ENCODE measurements at regions not wholly inside any gene's neighbourhood (a gene's known extent, or its start where the extent isn't known, plus 50 kb on each side); places are given as distances from the start of the nearest gene placed in this dataset.

DNA sequence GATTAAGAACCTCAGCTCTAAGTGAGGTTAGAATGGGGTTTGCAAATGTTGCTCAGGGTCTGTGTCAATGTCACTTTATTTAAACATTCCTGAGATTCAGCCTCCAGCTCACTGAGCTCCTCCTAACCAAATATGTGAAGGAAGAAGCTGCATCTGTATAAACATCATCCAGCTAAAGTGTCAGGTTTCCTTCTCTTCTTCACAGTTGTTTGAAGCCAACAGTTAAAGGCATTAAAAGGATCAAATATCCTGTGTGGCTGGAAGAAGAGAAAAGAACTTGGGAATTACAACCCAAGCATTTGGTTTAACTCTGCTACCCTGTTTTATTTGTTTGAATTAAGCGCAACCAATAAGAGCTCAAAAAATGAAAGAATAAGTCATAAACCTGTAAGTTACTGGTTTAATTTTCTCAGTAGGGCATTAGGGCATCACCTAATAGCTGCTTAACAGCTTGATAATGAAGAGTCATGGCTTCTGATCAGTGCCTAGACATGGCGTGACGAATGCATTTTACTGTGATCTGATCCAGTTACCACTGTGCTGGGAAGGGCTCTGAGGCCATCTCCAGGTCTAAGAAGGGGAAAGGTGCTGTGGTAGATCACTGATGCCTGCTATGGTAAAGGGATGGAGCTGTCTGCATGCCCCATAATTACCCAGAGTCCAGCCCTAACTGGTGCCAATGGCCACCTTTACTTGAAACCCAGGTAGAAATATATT lies 165.7 kb upstream of the TSC22D2 start:
- no peaks in the 10 kb centered on the region for H3K4me1 ChIP-seq (ENCODE audit: control insufficient read depth, low read depth, low read length)
- H3K23ac ChIP-seq (ENCODE audit: low read length): no peak overlapping the region
- H3K79me2 ChIP-seq (ENCODE audit: control insufficient read depth, insufficient read depth, low read length): no peaks in the 10 kb centered on the region
- WGBS (ENCODE audit: extremely low coverage, insufficient coverage, low lambda C conversion rate): no CpG with 5 or more reads among the region's 3 CpGs
- H2AK5ac ChIP-seq (ENCODE audit: low read length): no peak overlapping the region
- H3K27ac ChIP-seq (ENCODE audit: low read depth, low read length): no peak overlapping the region
- H3K36me3 ChIP-seq (ENCODE audit: control insufficient read depth, insufficient read depth, low read length): no peaks in the 10 kb centered on the region
- H3K4me2 ChIP-seq (ENCODE audit: low read length): no peak overlapping the region
- no peak overlapping the region for H2BK120ac ChIP-seq (ENCODE audit: low read depth, low read length)
- H3K4me3 ChIP-seq (ENCODE audit: low read length): no peak overlapping the region
- H3K79me1 ChIP-seq (ENCODE audit: low read length): no peaks in the 10 kb centered on the region
- no peak overlapping the region for H3K56ac ChIP-seq (ENCODE audit: low read length)
- no peak overlapping the region for H2BK15ac ChIP-seq (replicated peaks; ENCODE audit: low read depth)
- no peak overlapping the region for H2BK5ac ChIP-seq (ENCODE audit: low read length)
- no peak overlapping the region for H3K4ac ChIP-seq (ENCODE audit: low read depth, low read length)
- peak; percentile 67 for DNase-seq
- no peak overlapping the region for H3K9ac ChIP-seq (ENCODE audit: low read length)
- no peak overlapping the region for H4K8ac ChIP-seq (ENCODE audit: low read depth, low read length)
- no peak overlapping the region for H3K18ac ChIP-seq (ENCODE audit: low read length)
- H3K27me3 ChIP-seq (ENCODE audit: insufficient read depth, low read length, poor library complexity): no peaks in the 10 kb centered on the region
- H4K5ac ChIP-seq (ENCODE audit: low read length): no peak overlapping the region

DNA sequence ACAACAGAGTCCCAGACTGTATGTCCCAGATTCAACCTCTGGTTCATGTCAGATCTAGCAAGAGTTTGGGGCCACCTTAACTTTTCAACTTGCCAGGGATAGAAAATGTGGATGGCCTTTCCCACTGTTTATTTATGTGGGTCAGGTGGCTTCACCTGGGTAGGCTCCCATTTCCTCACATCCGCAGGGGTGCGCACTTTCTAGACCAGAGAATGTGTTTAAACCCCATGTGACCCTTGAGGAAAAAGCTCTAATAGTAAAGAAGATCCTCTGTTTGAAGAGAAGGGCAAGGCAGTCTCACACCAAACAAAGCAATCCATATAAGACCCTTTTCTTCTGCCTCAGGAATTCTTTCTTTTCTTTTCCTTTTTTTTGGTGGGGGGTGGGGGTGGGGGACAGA lies 167.2 kb upstream of the TSC22D2 start:
- Histone ChIP-seq H3K79me2 (ENCODE audit: control insufficient read depth, insufficient read depth, low read length) (no peaks in the 10 kb centered on the region), H3K4me3 (ENCODE audit: low read length) (no peak overlapping the region), H3K9ac (ENCODE audit: low read length) (no peak overlapping the region), H3K36me3 (ENCODE audit: control insufficient read depth, insufficient read depth, low read length) (no peaks in the 10 kb centered on the region), H3K4ac (ENCODE audit: low read depth, low read length) (no peak overlapping the region), H3K4me1 (ENCODE audit: control insufficient read depth, low read depth, low read length) (no peaks in the 10 kb centered on the region), H3K4me2 (ENCODE audit: low read length) (no peak overlapping the region), H2BK5ac (ENCODE audit: low read length) (no peak overlapping the region), H3K79me1 (ENCODE audit: low read length) (no peaks in the 10 kb centered on the region), H2AK5ac (ENCODE audit: low read length) (no peak overlapping the region), H3K23ac (ENCODE audit: low read length) (no peak overlapping the region), H3K27me3 (ENCODE audit: insufficient read depth, low read length, poor library complexity) (no peaks in the 10 kb centered on the region), H3K18ac (ENCODE audit: low read length) (peak overlapping the region; percentile 40), H4K8ac (ENCODE audit: low read depth, low read length) (no peak overlapping the region), H2BK15ac (replicated peaks; ENCODE audit: low read depth) (no peak overlapping the region), H3K27ac (ENCODE audit: low read depth, low read length) (no peak overlapping the region), H4K5ac (ENCODE audit: low read length) (no peak overlapping the region), H2BK120ac (ENCODE audit: low read depth, low read length) (no peak overlapping the region), H3K56ac (ENCODE audit: low read length) (no peak overlapping the region)
- peak; percentile 42 for DNase-seq
- no CpG with 5 or more reads among the region's 2 CpGs for WGBS (ENCODE audit: extremely low coverage, insufficient coverage, low lambda C conversion rate)

DNA sequence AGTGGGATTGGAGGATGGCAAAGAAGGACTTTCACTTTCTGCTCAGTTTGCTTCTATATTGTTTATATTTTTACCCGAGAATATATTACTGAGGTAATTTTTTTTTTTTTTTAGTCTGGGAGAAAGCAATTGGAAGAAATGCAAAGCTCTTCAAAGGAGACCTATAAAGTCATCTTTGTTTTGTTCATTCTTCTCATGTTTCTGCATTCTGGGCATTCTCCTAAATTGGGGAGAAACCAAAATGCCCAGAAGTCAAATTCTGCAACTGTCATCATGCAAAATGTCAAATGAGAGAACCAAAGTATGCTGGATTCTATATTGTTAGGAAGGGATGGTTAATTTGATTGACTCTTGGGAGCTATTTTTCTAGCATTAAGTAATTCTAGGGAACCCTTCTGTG lies 168.3 kb upstream of the TSC22D2 start:
- WGBS (ENCODE audit: extremely low coverage, insufficient coverage, low lambda C conversion rate): no CpG with 5 or more reads among the region's 1 CpG
- Histone ChIP-seq H3K79me1 (ENCODE audit: low read length) (no peaks in the 10 kb centered on the region), H3K27me3 (ENCODE audit: insufficient read depth, low read length, poor library complexity) (no peaks in the 10 kb centered on the region), H2AK5ac (ENCODE audit: low read length) (no peak overlapping the region), H3K79me2 (ENCODE audit: control insufficient read depth, insufficient read depth, low read length) (no peaks in the 10 kb centered on the region), H3K4me1 (ENCODE audit: control insufficient read depth, low read depth, low read length) (no peaks in the 10 kb centered on the region), H2BK120ac (ENCODE audit: low read depth, low read length) (no peak overlapping the region), H3K56ac (ENCODE audit: low read length) (no peak overlapping the region), H3K36me3 (ENCODE audit: control insufficient read depth, insufficient read depth, low read length) (no peaks in the 10 kb centered on the region), H2BK15ac (replicated peaks; ENCODE audit: low read depth) (no peak overlapping the region), H3K9ac (ENCODE audit: low read length) (no peak overlapping the region), H3K4ac (ENCODE audit: low read depth, low read length) (no peak overlapping the region), H3K4me3 (ENCODE audit: low read length) (no peak overlapping the region), H4K8ac (ENCODE audit: low read depth, low read length) (no peak overlapping the region), H3K4me2 (ENCODE audit: low read length) (no peak overlapping the region), H2BK5ac (ENCODE audit: low read length) (no peak overlapping the region), H3K23ac (ENCODE audit: low read length) (no peak overlapping the region), H4K5ac (ENCODE audit: low read length) (no peak overlapping the region), H3K18ac (ENCODE audit: low read length) (no peak overlapping the region), H3K27ac (ENCODE audit: low read depth, low read length) (no peak overlapping the region)
- no peak for DNase-seq

DNA sequence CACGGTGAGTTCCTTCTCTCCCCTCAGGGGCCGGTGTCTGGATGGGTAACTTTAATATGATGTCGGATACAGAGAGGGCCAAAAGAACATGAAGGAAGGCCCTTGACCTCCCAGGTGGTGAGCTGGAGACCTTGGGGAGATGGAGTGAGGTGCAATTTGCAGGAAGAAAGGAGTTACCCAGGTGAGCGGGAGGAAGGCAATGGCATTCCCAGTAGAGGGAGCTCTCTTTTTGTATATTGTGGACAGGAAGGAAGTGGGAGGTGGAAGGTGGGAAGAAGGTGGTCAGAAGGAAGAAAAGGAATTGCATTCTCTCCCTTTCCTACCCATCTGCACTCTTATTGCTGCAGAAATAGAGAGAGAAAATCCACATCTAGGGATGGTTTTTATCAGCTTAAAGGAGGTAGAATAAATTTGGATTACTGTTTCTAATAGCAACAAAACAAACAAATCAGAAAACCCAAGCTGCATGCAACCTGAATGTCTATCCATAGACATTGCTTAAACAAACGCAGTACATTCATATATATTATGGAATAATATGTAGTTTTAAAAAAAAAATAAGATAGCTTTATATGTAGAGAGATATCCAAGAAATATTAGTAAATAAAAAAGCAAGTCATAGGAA lies 169.0 kb upstream of the TSC22D2 start:
- H2BK120ac ChIP-seq (ENCODE audit: low read depth, low read length): no peak overlapping the region
- H2AK5ac ChIP-seq (ENCODE audit: low read length): no peak overlapping the region
- H3K4me1 ChIP-seq (ENCODE audit: control insufficient read depth, low read depth, low read length): no peaks in the 10 kb centered on the region
- no peak overlapping the region for H3K18ac ChIP-seq (ENCODE audit: low read length)
- DNase-seq: peak; percentile 79
- H3K4ac ChIP-seq (ENCODE audit: low read depth, low read length): no peak overlapping the region
- H3K27ac ChIP-seq (ENCODE audit: low read depth, low read length): no peak overlapping the region
- H2BK5ac ChIP-seq (ENCODE audit: low read length): no peak overlapping the region
- H4K8ac ChIP-seq (ENCODE audit: low read depth, low read length): no peak overlapping the region
- H3K4me3 ChIP-seq (ENCODE audit: low read length): no peak overlapping the region
- no peaks in the 10 kb centered on the region for H3K27me3 ChIP-seq (ENCODE audit: insufficient read depth, low read length, poor library complexity)
- H3K56ac ChIP-seq (ENCODE audit: low read length): no peak overlapping the region
- H2BK15ac ChIP-seq (replicated peaks; ENCODE audit: low read depth): no peak overlapping the region
- no peaks in the 10 kb centered on the region for H3K79me2 ChIP-seq (ENCODE audit: control insufficient read depth, insufficient read depth, low read length)
- H3K9ac ChIP-seq (ENCODE audit: low read length): no peak overlapping the region
- no CpG with 5 or more reads among the region's 5 CpGs for WGBS (ENCODE audit: extremely low coverage, insufficient coverage, low lambda C conversion rate)
- no peak overlapping the region for H3K23ac ChIP-seq (ENCODE audit: low read length)
- H4K5ac ChIP-seq (ENCODE audit: low read length): no peak overlapping the region
- no peaks in the 10 kb centered on the region for H3K36me3 ChIP-seq (ENCODE audit: control insufficient read depth, insufficient read depth, low read length)
- no peak overlapping the region for H3K4me2 ChIP-seq (ENCODE audit: low read length)
- no peaks in the 10 kb centered on the region for H3K79me1 ChIP-seq (ENCODE audit: low read length)

DNA sequence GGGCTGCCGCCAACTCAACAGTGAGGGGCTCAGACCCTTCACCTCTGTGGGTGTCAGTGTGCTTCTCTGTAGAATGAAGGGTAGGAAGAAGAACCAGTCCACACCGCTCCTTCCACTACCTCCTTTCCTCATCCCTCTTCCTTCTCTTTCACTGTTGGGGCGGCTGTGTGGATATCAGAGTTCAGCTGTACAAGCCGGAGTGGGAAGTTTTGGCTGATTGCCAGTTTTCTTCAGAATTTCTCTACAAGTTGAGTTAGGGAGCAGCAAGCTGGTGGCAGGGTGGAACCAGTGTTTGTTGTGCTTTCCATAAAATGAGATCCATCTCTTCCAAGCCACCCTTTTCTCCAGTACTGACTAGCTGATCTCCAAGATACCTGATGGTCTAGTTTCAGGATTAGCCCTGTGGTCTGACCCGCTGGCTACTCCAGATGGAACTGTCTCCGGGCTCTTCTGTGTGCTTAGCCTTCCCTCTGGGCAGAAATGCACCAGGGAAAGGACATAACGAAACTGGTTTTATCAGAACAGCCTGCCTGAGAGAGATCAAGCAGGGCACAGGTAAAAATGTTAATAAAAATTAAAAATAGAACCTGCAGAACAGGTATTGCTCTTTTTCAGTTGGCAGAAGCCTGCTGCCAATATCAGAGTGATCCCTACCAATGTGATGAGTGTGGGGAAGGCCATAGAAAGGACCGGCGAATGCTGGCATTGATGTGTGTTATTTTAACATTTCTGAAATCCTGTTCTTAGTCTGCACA lies 169.9 kb upstream of the TSC22D2 start:
- no peaks in the 10 kb centered on the region for H3K27me3 ChIP-seq (ENCODE audit: insufficient read depth, low read length, poor library complexity)
- H3K4me1 ChIP-seq (ENCODE audit: control insufficient read depth, low read depth, low read length): no peaks in the 10 kb centered on the region
- DNase-seq: no peak
- H3K79me1 ChIP-seq (ENCODE audit: low read length): no peaks in the 10 kb centered on the region
- H3K4me2 ChIP-seq (ENCODE audit: low read length): no peak overlapping the region
- no peak overlapping the region for H3K56ac ChIP-seq (ENCODE audit: low read length)
- H3K9ac ChIP-seq (ENCODE audit: low read length): no peak overlapping the region
- no peaks in the 10 kb centered on the region for H3K79me2 ChIP-seq (ENCODE audit: control insufficient read depth, insufficient read depth, low read length)
- no peak overlapping the region for H4K5ac ChIP-seq (ENCODE audit: low read length)
- H2BK120ac ChIP-seq (ENCODE audit: low read depth, low read length): no peak overlapping the region
- no peak overlapping the region for H3K23ac ChIP-seq (ENCODE audit: low read length)
- no peak overlapping the region for H2BK15ac ChIP-seq (replicated peaks; ENCODE audit: low read depth)
- no peak overlapping the region for H3K4ac ChIP-seq (ENCODE audit: low read depth, low read length)
- no peak overlapping the region for H3K18ac ChIP-seq (ENCODE audit: low read length)
- no CpG with 5 or more reads among the region's 9 CpGs for WGBS (ENCODE audit: extremely low coverage, insufficient coverage, low lambda C conversion rate)
- H4K8ac ChIP-seq (ENCODE audit: low read depth, low read length): no peak overlapping the region
- H3K27ac ChIP-seq (ENCODE audit: low read depth, low read length): no peak overlapping the region
- H3K36me3 ChIP-seq (ENCODE audit: control insufficient read depth, insufficient read depth, low read length): no peaks in the 10 kb centered on the region
- H3K4me3 ChIP-seq (ENCODE audit: low read length): no peak overlapping the region
- H2BK5ac ChIP-seq (ENCODE audit: low read length): no peak overlapping the region
- H2AK5ac ChIP-seq (ENCODE audit: low read length): no peak overlapping the region

Data from mesendoderm (in vitro differentiated cells).